Stromal cell of bone marrow (primary cell): ENCODE measurements at regions not wholly inside any gene's neighbourhood (a gene's known extent, or its start where the extent isn't known, plus 50 kb on each side); places are given as distances from the start of the nearest gene placed in this dataset.
"Not testable (repeated sequence)": the region's sequence is repeated elsewhere in the genome, so short reads cannot be mapped to it uniquely, and the experiment has no call there.

Experiments used
- DNase-seq: peaks from one replicate; pipeline ENCODE4 v3.0.0-alpha.2; 2012; ENCODE audit warnings: low read depth

GRCh38 chr7:116377721-116378120 lies 121.8 kb upstream of the CAV2 start:
- DNase-seq = no peak

GRCh38 chr7:116380025-116380424 lies 119.5 kb upstream of the CAV2 start:
- no peak for DNase-seq

GRCh38 chr7:116382375-116382774 lies 117.2 kb upstream of the CAV2 start:
- no peak for DNase-seq

- DNase-seq = no peak
Observed at GRCh38 chr7:116384936-116385635, 114.5 kb upstream of the CAV2 start.

GRCh38 chr7:116386674-116387073 lies 112.9 kb upstream of the CAV2 start:
- no peak for DNase-seq

- no peak for DNase-seq
Observed at GRCh38 chr7:116390363-116390762, 109.2 kb upstream of the CAV2 start.

- no peak for DNase-seq
Observed at GRCh38 chr7:116392806-116393205, 106.7 kb upstream of the CAV2 start.

- no peak for DNase-seq
Observed at GRCh38 chr7:116393654-116394053, 105.9 kb upstream of the CAV2 start.

GRCh38 chr7:116394106-116394505 lies 105.4 kb upstream of the CAV2 start:
- DNase-seq = no peak

- peak; percentile 53 for DNase-seq
Observed at GRCh38 chr7:116395141-116395791, 104.3 kb upstream of the CAV2 start.

- no peak for DNase-seq
Observed at GRCh38 chr7:116398672-116399071, 100.9 kb upstream of the CAV2 start.

GRCh38 chr7:116399819-116400218 lies 99.7 kb upstream of the CAV2 start:
- peak; percentile 20 for DNase-seq

GRCh38 chr7:116400522-116400921 lies 99.0 kb upstream of the CAV2 start:
- no peak for DNase-seq

GRCh38 chr7:116401711-116402110 lies 97.8 kb upstream of the CAV2 start:
- DNase-seq = no peak

GRCh38 chr7:116403265-116403664 lies 96.3 kb upstream of the CAV2 start:
- DNase-seq = peak; percentile 61

GRCh38 chr7:116404389-116404788 lies 95.1 kb upstream of the CAV2 start:
- DNase-seq = no peak

GRCh38 chr7:116405810-116406209 lies 93.7 kb upstream of the CAV2 start:
- DNase-seq = no peak

- DNase-seq = no peak
Observed at GRCh38 chr7:116407165-116407564, 92.4 kb upstream of the CAV2 start.

GRCh38 chr7:116408166-116408565 lies 91.4 kb upstream of the CAV2 start:
- no peak for DNase-seq

GRCh38 chr7:116408831-116409453 lies 90.6 kb upstream of the CAV2 start:
- DNase-seq = not testable (repeated sequence)

GRCh38 chr7:116410694-116411093 lies 88.8 kb upstream of the CAV2 start:
- not testable (repeated sequence) for DNase-seq

GRCh38 chr7:116417593-116418345 lies 81.8 kb upstream of the CAV2 start:
- DNase-seq = no peak

- no peak for DNase-seq
Observed at GRCh38 chr7:116418524-116418923, 81.0 kb upstream of the CAV2 start.
